K562 (cell line): ENCODE measurements at regions not wholly inside any gene's neighbourhood (a gene's known extent, or its start where the extent isn't known, plus 50 kb on each side); places are given as distances from the start of the nearest gene placed in this dataset.

Experiments
- ATAC-seq: fragments of 200-7000 bp; cut with Tn5 transposase; 3 replicates; pipeline ENCODE4 v1.9.1; 2020; ENCODE audit warnings: moderate library complexity
- BruUV-seq: library from RNA; stranded (reverse); fragments of 400-500 nt; replicated peaks from 2 replicates; lab custom pipeline; 2021; lab: Mats Ljungman, UMichigan
- CTCF ChIA-PET: fragments of 300-600 bp; formaldehyde crosslinking; extraction: SDS; loops from one replicate; lab custom pipeline; 2021; ENCODE audit warnings: low intra/inter-chr PET ratio; lab: Yijun Ruan, JAX
- POLR2A ChIA-PET: fragments of 300-600, 350-650 bp; sonication (Branson Sonifier 250); formaldehyde crosslinking; extraction: SDS; loops from one replicate; lab custom pipeline; 2021; ENCODE audit warnings: antibody characterized with exemption, inconsistent platforms; lab: Yijun Ruan, JAX
- DNase-seq, 4 experiments: peaks; one replicate each; pipeline versions ENCODE4 v3.0.0 to v3.0.0-alpha.2; 2011 to 2018; ENCODE audit warnings: low spot score in 3 of 4, mixed read lengths in 3 of 4; ENCODE audit errors: extremely low read depth in 1 of 4
- FAIRE-seq: peaks from 2 replicates; lab custom pipeline; 2011; peaks lifted over from hg19 to GRCh38; lab: Jason Lieb, UNC
- H2AFZ ChIP-seq: 2 replicates; pipeline ENCODE4 v1.6.0; 2011; ENCODE audit warnings: low read depth, low read length, control low read depth, inconsistent platforms
- H3K27ac ChIP-seq: fragments of 200-600 bp; 3 replicates; pipeline ENCODE4 v1.8.0; 2011; ENCODE audit warnings: low read depth, mild to moderate bottlenecking, control low read depth, inconsistent platforms, low read length, moderate library complexity, mixed read lengths; ENCODE audit errors: extremely low read depth
- H3K27me3 ChIP-seq, 2 experiments: fragments of 300-600 bp in 1 of 2; 2 replicates in 1 of 2; 3 replicates in 1 of 2; pipeline versions ENCODE4 v1.6.0 to v1.8.0; 2011; ENCODE audit warnings: inconsistent platforms in 2 of 2, low read length in 2 of 2, mild to moderate bottlenecking in 1 of 2, mixed read lengths in 1 of 2, moderate library complexity in 1 of 2; ENCODE audit not compliant: control insufficient read depth in 2 of 2, insufficient read depth in 2 of 2
- H3K36me3 ChIP-seq: fragments of 300-600 bp; 3 replicates; pipeline ENCODE4 v1.8.0; 2011; ENCODE audit warnings: mild to moderate bottlenecking, low read length, inconsistent platforms; ENCODE audit not compliant: control insufficient read depth, insufficient read depth
- H3K4me1 ChIP-seq, 2 experiments: fragments of 200-600 bp in 1 of 2; replicated peaks in 1 of 2; 2 replicates in 1 of 2; 3 replicates in 1 of 2; pipeline versions ENCODE4 v1.5.1 to v1.8.0; 2011; ENCODE audit warnings: inconsistent platforms in 2 of 2, low read length in 2 of 2, mild to moderate bottlenecking in 1 of 2, mixed read lengths in 1 of 2, moderate library complexity in 1 of 2; ENCODE audit not compliant: control insufficient read depth in 2 of 2, insufficient read depth in 2 of 2
- H3K4me2 ChIP-seq: 2 replicates; pipeline ENCODE4 v1.6.1; 2011; ENCODE audit warnings: low read length, control low read depth, inconsistent platforms, mixed read lengths; ENCODE audit not compliant: insufficient read depth
- H3K4me3 ChIP-seq: fragments of 200-600 bp; sonication (generic), shearing (Covaris generic); 2 replicates; pipeline ENCODE4 v1.5.1; 2016; ENCODE audit warnings: control low read depth, inconsistent platforms
- H3K79me2 ChIP-seq: fragments of 200-600 bp; 3 replicates; pipeline ENCODE4 v1.8.0; 2011; ENCODE audit warnings: low read length, inconsistent platforms; ENCODE audit not compliant: control insufficient read depth, insufficient read depth
- H3K9ac ChIP-seq, 2 experiments: 2 replicates each; pipeline versions ENCODE4 v1.6.0 to v1.6.1; 2011; ENCODE audit warnings: low read depth in 2 of 2, low read length in 2 of 2, control low read depth in 1 of 2, inconsistent platforms in 1 of 2, mild to moderate bottlenecking in 1 of 2, mixed read lengths in 1 of 2; ENCODE audit not compliant: insufficient read depth in 1 of 2
- H3K9me1 ChIP-seq: one replicate; pipeline ENCODE4 v1.6.0; 2011; ENCODE audit warnings: inconsistent platforms, mild to moderate bottlenecking, low read length, moderate library complexity; ENCODE audit not compliant: control insufficient read depth, insufficient read depth
- H3K9me3 ChIP-seq: replicated peaks from 2 replicates; pipeline ENCODE4 v1.5.1; 2011; ENCODE audit warnings: low read depth, low read length, inconsistent platforms; ENCODE audit not compliant: control insufficient read depth, insufficient read depth
- H4K20me1 ChIP-seq: replicated peaks from 2 replicates; pipeline ENCODE4 v1.6.1; 2011; ENCODE audit warnings: low read length, inconsistent platforms, mixed read lengths; ENCODE audit not compliant: control insufficient read depth, insufficient read depth
- EHMT2 ChIP-seq: fragments of 450-650 bp; IDR thresholded peaks from 2 replicates; pipeline ENCODE4 v1.6.1; 2018; ENCODE audit warnings: antibody characterized with exemption
- ELF4 ChIP-seq: fragments of 450-650 bp; formaldehyde crosslinking; IDR thresholded peaks from 2 replicates; pipeline ENCODE4 v1.4.0; 2022; ENCODE audit warnings: missing genetic modification characterization
- KHSRP ChIP-seq: fragments of 450-650 bp; IDR thresholded peaks from 2 replicates; pipeline ENCODE4 v1.6.1; 2017
- RBFOX2 ChIP-seq: fragments of 200-400 bp; formaldehyde crosslinking; IDR thresholded peaks from 2 replicates; pipeline ENCODE4 v1.6.1; 2017; ENCODE audit warnings: low read depth, mild to moderate bottlenecking, low read length, moderate library complexity
- RNF219 ChIP-seq: fragments of 250-450 bp; sonication (Bioruptor Pico); IDR thresholded peaks from 2 replicates; pipeline ENCODE4 v1.5.0; 2022; ENCODE audit warnings: mild to moderate bottlenecking
- YBX1 ChIP-seq: fragments of 450-650 bp; IDR thresholded peaks from 2 replicates; pipeline ENCODE4 v1.7.1; 2016; ENCODE audit warnings: mild to moderate bottlenecking
- in situ Hi-C: fragments of 300-500 bp; cut with MboI; formaldehyde crosslinking; loops from 4 replicates; pipeline ENCODE4 v1.15.0; 2018; ENCODE audit warnings: inconsistent platforms, mixed read lengths
- intact Hi-C: fragments of 100-400 bp; cut with micrococcal nuclease; formaldehyde crosslinking; loops from 2 replicates; pipeline ENCODE4 v1.14.2; 2022
- TF ChIP-seq, protein P1 (sequence below): sonication (generic); formaldehyde crosslinking; IDR thresholded peaks from 2 replicates; pipeline ENCODE4 v1.5.0; 2020; ENCODE audit warnings: missing genetic modification reagents

DNA sequence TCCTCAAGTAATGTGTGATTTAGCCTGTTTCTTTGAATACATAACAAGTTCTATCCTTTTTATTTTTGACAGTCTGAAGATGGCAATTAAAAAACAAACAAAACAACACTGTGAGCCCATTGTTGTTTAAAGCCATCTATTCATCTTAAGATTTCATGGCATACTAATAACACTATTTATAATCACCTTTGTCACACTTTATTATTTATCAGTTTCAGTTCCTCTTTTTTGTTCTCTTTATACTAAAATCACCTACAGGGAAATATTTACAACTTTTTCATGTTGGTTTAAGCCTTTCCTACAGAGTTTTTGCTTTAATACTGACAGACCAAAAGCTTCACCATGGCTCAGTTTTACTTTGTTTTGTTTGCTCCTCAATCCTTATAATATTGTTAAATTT, 247.4 kb upstream of the CTSO start:
- intact Hi-C loops: no loop called here
- Histone ChIP-seq H3K4me3 (no peak overlapping the region), H3K9me3 (no peaks in the 10 kb centered on the region), H3K9ac (no peak overlapping the region), H3K36me3 (no peaks in the 10 kb centered on the region), H3K79me2 (no peaks in the 10 kb centered on the region), H3K4me2 (no peak overlapping the region), H3K9me1 (no peaks in the 10 kb centered on the region), H3K27ac (no peak overlapping the region), H3K4me1 (no peaks in the 10 kb centered on the region), H2AFZ (no peak overlapping the region), H4K20me1 (no peaks in the 10 kb centered on the region), H3K27me3 (no peaks in the 10 kb centered on the region)
- POLR2A ChIA-PET: no interaction called here
- FAIRE-seq (no peak), ATAC-seq (no peak), DNase-seq (no peak)
- no peak for TF ChIP-seq KHSRP
- no peak for TF ChIP-seq ELF4 (CRISPR knock-in tag)
- no peak for TF ChIP-seq EHMT2
- TF ChIP-seq RBFOX2: no peak
- no peak for TF ChIP-seq RNF219
- TF ChIP-seq, protein P1, sequence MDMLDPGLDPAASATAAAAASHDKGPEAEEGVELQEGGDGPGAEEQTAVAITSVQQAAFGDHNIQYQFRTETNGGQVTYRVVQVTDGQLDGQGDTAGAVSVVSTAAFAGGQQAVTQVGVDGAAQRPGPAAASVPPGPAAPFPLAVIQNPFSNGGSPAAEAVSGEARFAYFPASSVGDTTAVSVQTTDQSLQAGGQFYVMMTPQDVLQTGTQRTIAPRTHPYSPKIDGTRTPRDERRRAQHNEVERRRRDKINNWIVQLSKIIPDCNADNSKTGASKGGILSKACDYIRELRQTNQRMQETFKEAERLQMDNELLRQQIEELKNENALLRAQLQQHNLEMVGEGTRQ (CRISPR knock-in tag): no peak
- TF ChIP-seq YBX1: no peak
- CTCF ChIA-PET: no interaction called here
- BruUV-seq: no TSS peak
- in situ Hi-C loops: no loop called here
